Loucy (cell line): ENCODE measurements at regions not wholly inside any gene's neighbourhood (a gene's known extent, or its start where the extent isn't known, plus 50 kb on each side); places are given as distances from the start of the nearest gene placed in this dataset.

Experiments
- H2AFZ ChIP-seq: fragments of 200-600 bp; sonication (generic); 2 replicates; pipeline ENCODE4 v1.6.0; 2016; ENCODE audit warnings: antibody characterized with exemption, mild to moderate bottlenecking, low read length, moderate library complexity
- H3F3A ChIP-seq: fragments of 200-600 bp; 2 replicates; pipeline ENCODE4 v1.6.0; 2016; ENCODE audit warnings: antibody characterized with exemption, low read depth, mild to moderate bottlenecking
- H3K27me3 ChIP-seq: fragments of 200-600 bp; sonication (generic); 2 replicates; pipeline ENCODE4 v1.6.1; 2014; ENCODE audit warnings: low read length, mild to moderate bottlenecking; ENCODE audit not compliant: insufficient read depth, poor library complexity, severe bottlenecking
- H3K36me3 ChIP-seq: fragments of 200-600 bp; sonication (generic); 2 replicates; pipeline ENCODE4 v1.6.1; 2016; ENCODE audit warnings: low read length; ENCODE audit not compliant: insufficient read depth
- H3K4me1 ChIP-seq: fragments of 200-600 bp; sonication (generic); 2 replicates; pipeline ENCODE4 v1.5.1; 2014; ENCODE audit warnings: low read length, mild to moderate bottlenecking; ENCODE audit not compliant: insufficient read depth, poor library complexity, severe bottlenecking
- H3K4me2 ChIP-seq: fragments of 200-600 bp; sonication (generic); 2 replicates; pipeline ENCODE4 v1.6.0; 2014; ENCODE audit warnings: antibody characterized with exemption, low read length, low read depth, mild to moderate bottlenecking; ENCODE audit not compliant: poor library complexity, severe bottlenecking
- H3K4me3 ChIP-seq: fragments of 200-600 bp; sonication (generic); 2 replicates; pipeline ENCODE4 v1.5.1; 2014; ENCODE audit warnings: low read length, mild to moderate bottlenecking, mixed read lengths; ENCODE audit not compliant: poor library complexity, severe bottlenecking
- H3K79me2 ChIP-seq: fragments of 200-600 bp; sonication (generic); 2 replicates; pipeline ENCODE4 v1.6.1; 2014; ENCODE audit warnings: low read length; ENCODE audit not compliant: insufficient read depth
- H3K9ac ChIP-seq: fragments of 200-600 bp; sonication (generic); 2 replicates; pipeline ENCODE4 v1.6.0; 2014; ENCODE audit warnings: mild to moderate bottlenecking, low read depth, low read length, moderate library complexity; ENCODE audit not compliant: poor library complexity, severe bottlenecking
- H3K9me2 ChIP-seq: fragments of 200-600 bp; sonication (generic); replicated peaks from 2 replicates; pipeline ENCODE4 v1.6.1; 2016; ENCODE audit warnings: low read depth, low read length, mixed read lengths
- H3K9me3 ChIP-seq: fragments of 200-600 bp; sonication (generic); 2 replicates; pipeline ENCODE4 v1.6.1; 2014; ENCODE audit warnings: mild to moderate bottlenecking, antibody characterized with exemption, low read length, low read depth; ENCODE audit not compliant: insufficient read depth
- H4K20me1 ChIP-seq: fragments of 200-600 bp; sonication (generic); 2 replicates; pipeline ENCODE4 v1.6.0; 2014; ENCODE audit warnings: antibody characterized with exemption, low read length, mild to moderate bottlenecking; ENCODE audit not compliant: insufficient read depth, poor library complexity, severe bottlenecking
- CTCF ChIP-seq: fragments of 200-600 bp; sonication (generic); conservative IDR thresholded peaks from 2 replicates; pipeline ENCODE4 v1.5.1; 2014; ENCODE audit warnings: mild to moderate bottlenecking, antibody characterized with exemption, low read length
- EZH2phosphoT487 ChIP-seq: fragments of 200-600 bp; IDR thresholded peaks from 2 replicates; pipeline ENCODE4 v1.6.1; 2018; ENCODE audit warnings: antibody characterized with exemption, mild to moderate bottlenecking, moderate library complexity, borderline replicate concordance

GRCh38 chr4:54802336-54802735, 144.6 kb downstream of the KIT start:
- peaks cover 4% of the 10 kb centered on the region; the same call in 1 of the 2 replicates for H3K9me3 ChIP-seq
- H3K4me1 ChIP-seq, result peaks cover 24% of the 10 kb centered on the region
- no peak overlapping the region for H3K4me3 ChIP-seq
- H4K20me1 ChIP-seq, result no peaks in the 10 kb centered on the region
- no peaks in the 10 kb centered on the region for H3K36me3 ChIP-seq
- no peak overlapping the region for H2AFZ ChIP-seq
- peak overlapping the region; percentile 59 for H3K9ac ChIP-seq
- H3K4me2 ChIP-seq, result peak overlapping the region; percentile 76
- peaks cover 4% of the 10 kb centered on the region; the same call in 1 of the 2 replicates for H3F3A ChIP-seq
- H3K9me2 ChIP-seq, result no peaks in the 10 kb centered on the region
- TF ChIP-seq EZH2phosphoT487 (no peak), CTCF (no peak)
- no peaks in the 10 kb centered on the region for H3K27me3 ChIP-seq
- H3K79me2 ChIP-seq, result no peaks in the 10 kb centered on the region

GRCh38 chr4:54800831-54801530, 143.2 kb downstream of the KIT start:
- Histone ChIP-seq H3F3A (peaks cover 4% of the 10 kb centered on the region; the same call in 1 of the 2 replicates), H3K9ac (peak overlapping the region; percentile 68), H3K79me2 (no peaks in the 10 kb centered on the region), H3K36me3 (no peaks in the 10 kb centered on the region), H3K9me3 (no peaks in the 10 kb centered on the region), H2AFZ (peak overlapping the region; percentile 13; the same call in 1 of the 2 replicates), H4K20me1 (no peaks in the 10 kb centered on the region), H3K4me3 (peak overlapping the region; percentile 63), H3K27me3 (no peaks in the 10 kb centered on the region), H3K4me1 (peaks cover 28% of the 10 kb centered on the region), H3K4me2 (peak overlapping the region; percentile 76), H3K9me2 (no peaks in the 10 kb centered on the region)
- TF ChIP-seq EZH2phosphoT487 (no peak), CTCF (no peak)

- H2AFZ ChIP-seq, result no peak overlapping the region
- H3K79me2 ChIP-seq, result no peaks in the 10 kb centered on the region
- H3K36me3 ChIP-seq, result no peaks in the 10 kb centered on the region
- no peaks in the 10 kb centered on the region for H3K9me3 ChIP-seq
- H3K4me1 ChIP-seq, result peaks cover 42% of the 10 kb centered on the region
- H3K9me2 ChIP-seq, result no peaks in the 10 kb centered on the region
- no peaks in the 10 kb centered on the region for H3F3A ChIP-seq
- H3K4me3 ChIP-seq, result no peak overlapping the region
- no peak for TF ChIP-seq CTCF
- TF ChIP-seq EZH2phosphoT487, result no peak
- H3K27me3 ChIP-seq, result no peaks in the 10 kb centered on the region
- H3K4me2 ChIP-seq, result peak overlapping the region; percentile 50
- H3K9ac ChIP-seq, result no peak overlapping the region
- no peaks in the 10 kb centered on the region for H4K20me1 ChIP-seq
Observed at GRCh38 chr4:54794579-54794978, 136.8 kb downstream of the KIT start.
